Neural cell (in vitro differentiated cells): ENCODE measurements at regions not wholly inside any gene's neighbourhood (a gene's known extent, or its start where the extent isn't known, plus 50 kb on each side); places are given as distances from the start of the nearest gene placed in this dataset.

Experiments used
- MXI1 ChIP-seq: fragments of 450-650 bp; conservative IDR thresholded peaks from 2 replicates; pipeline ENCODE4 v1.6.1; 2014; ENCODE audit warnings: antibody characterized with exemption, mild to moderate bottlenecking; ENCODE audit not compliant: poor library complexity, severe bottlenecking
- RAD21 ChIP-seq: fragments of 450-650 bp; conservative IDR thresholded peaks from 2 replicates; pipeline ENCODE4 v1.6.1; 2014; ENCODE audit warnings: antibody characterized with exemption, mild to moderate bottlenecking, moderate library complexity
- TF ChIP-seq, protein P1 (sequence below): IDR thresholded peaks from 2 replicates; pipeline ENCODE4 v1.6.1; 2012; ENCODE audit warnings: borderline replicate concordance
- TF ChIP-seq, protein P2 (sequence below): fragments of 450-650 bp; IDR thresholded peaks from 2 replicates; pipeline ENCODE4 v1.5.1; 2014; ENCODE audit warnings: antibody characterized with exemption, mild to moderate bottlenecking, moderate library complexity; ENCODE audit not compliant: poor library complexity, severe bottlenecking

DNA sequence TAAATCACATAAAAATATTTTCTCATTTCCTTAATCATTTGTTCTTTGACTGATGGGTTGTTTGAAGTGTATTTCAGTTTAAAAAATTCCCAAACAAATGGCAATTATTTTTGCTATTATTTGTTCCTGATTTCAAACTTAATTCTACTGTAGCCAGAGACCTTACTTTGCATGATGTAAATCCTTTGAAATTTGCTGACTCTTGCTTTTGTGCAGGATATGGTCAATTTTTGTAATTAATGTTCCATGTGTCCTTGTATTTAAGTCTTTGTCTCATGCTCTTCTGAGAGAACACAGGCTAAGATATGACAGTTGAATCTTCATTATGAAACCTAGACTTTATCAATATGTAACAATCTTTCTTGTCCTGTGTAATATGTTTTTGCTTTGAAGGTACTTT lies 295.0 kb upstream of the CHD6 start:
- TF ChIP-seq, protein P1, sequence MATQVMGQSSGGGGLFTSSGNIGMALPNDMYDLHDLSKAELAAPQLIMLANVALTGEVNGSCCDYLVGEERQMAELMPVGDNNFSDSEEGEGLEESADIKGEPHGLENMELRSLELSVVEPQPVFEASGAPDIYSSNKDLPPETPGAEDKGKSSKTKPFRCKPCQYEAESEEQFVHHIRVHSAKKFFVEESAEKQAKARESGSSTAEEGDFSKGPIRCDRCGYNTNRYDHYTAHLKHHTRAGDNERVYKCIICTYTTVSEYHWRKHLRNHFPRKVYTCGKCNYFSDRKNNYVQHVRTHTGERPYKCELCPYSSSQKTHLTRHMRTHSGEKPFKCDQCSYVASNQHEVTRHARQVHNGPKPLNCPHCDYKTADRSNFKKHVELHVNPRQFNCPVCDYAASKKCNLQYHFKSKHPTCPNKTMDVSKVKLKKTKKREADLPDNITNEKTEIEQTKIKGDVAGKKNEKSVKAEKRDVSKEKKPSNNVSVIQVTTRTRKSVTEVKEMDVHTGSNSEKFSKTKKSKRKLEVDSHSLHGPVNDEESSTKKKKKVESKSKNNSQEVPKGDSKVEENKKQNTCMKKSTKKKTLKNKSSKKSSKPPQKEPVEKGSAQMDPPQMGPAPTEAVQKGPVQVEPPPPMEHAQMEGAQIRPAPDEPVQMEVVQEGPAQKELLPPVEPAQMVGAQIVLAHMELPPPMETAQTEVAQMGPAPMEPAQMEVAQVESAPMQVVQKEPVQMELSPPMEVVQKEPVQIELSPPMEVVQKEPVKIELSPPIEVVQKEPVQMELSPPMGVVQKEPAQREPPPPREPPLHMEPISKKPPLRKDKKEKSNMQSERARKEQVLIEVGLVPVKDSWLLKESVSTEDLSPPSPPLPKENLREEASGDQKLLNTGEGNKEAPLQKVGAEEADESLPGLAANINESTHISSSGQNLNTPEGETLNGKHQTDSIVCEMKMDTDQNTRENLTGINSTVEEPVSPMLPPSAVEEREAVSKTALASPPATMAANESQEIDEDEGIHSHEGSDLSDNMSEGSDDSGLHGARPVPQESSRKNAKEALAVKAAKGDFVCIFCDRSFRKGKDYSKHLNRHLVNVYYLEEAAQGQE: no peak
- TF ChIP-seq, protein P2, sequence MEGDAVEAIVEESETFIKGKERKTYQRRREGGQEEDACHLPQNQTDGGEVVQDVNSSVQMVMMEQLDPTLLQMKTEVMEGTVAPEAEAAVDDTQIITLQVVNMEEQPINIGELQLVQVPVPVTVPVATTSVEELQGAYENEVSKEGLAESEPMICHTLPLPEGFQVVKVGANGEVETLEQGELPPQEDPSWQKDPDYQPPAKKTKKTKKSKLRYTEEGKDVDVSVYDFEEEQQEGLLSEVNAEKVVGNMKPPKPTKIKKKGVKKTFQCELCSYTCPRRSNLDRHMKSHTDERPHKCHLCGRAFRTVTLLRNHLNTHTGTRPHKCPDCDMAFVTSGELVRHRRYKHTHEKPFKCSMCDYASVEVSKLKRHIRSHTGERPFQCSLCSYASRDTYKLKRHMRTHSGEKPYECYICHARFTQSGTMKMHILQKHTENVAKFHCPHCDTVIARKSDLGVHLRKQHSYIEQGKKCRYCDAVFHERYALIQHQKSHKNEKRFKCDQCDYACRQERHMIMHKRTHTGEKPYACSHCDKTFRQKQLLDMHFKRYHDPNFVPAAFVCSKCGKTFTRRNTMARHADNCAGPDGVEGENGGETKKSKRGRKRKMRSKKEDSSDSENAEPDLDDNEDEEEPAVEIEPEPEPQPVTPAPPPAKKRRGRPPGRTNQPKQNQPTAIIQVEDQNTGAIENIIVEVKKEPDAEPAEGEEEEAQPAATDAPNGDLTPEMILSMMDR: no peak
- TF ChIP-seq MXI1: no peak
- TF ChIP-seq RAD21: no peak
